Skin of body (tissue), 1 donor: ENCODE measurements at regions not wholly inside any gene's neighbourhood (a gene's known extent, or its start where the extent isn't known, plus 50 kb on each side); places are given as distances from the start of the nearest gene placed in this dataset.
"Not testable (repeated sequence)": the region's sequence is repeated elsewhere in the genome, so short reads cannot be mapped to it uniquely, and the experiment has no call there.

ENCODE experiments used
- DNase-seq: peaks from one replicate; lab custom pipeline; 2025; lab: John Stamatoyannopoulos, UW

GRCh38 chr2:207408086-207408794 lies 121.5 kb upstream of the CREB1 start:
- peak; percentile 23 for DNase-seq

DNA sequence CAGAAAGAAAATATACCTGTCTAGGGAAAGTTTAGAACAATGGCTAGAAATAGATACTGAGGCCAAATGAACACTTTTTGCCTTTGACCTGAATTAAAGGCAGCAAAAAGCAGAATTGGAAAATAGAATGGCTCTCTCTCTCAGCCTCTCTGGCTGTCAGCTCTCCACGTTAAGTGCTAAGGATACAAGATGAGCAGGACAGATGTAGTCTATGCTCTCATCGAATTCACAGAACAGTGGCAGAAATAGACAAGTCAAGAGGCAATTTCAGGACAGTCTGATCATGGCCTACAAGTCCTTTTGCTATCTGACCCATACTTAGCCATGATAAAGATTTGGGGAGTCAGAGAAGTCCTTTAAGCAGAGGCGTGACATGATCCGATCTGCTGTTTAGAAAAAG lies 120.2 kb upstream of the CREB1 start:
- no peak for DNase-seq

DNA sequence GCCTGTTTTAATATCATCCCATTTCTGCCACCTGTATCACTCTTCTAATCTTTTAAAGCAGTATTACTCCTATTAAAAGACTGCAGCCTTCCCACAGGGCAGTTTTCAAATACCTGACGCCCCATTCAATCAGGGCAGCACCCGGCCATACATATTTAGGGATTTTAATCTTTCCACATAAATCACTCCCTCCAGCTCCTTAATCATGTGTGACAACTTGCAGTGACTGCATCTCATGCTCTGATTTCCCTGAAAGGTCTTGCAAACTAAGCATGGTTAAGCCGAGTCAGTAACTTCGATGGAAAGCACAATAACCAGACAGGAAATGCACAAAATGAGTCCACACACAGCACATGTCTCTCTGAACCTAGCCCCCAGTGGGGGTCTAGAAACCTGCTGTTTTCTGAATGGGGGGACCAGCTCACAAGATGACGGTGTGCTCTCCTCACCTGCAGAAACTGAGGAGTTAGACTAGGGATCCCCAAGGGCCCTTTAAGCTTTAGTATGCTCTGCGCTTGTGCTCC lies 116.9 kb upstream of the CREB1 start:
- no peak for DNase-seq

DNA sequence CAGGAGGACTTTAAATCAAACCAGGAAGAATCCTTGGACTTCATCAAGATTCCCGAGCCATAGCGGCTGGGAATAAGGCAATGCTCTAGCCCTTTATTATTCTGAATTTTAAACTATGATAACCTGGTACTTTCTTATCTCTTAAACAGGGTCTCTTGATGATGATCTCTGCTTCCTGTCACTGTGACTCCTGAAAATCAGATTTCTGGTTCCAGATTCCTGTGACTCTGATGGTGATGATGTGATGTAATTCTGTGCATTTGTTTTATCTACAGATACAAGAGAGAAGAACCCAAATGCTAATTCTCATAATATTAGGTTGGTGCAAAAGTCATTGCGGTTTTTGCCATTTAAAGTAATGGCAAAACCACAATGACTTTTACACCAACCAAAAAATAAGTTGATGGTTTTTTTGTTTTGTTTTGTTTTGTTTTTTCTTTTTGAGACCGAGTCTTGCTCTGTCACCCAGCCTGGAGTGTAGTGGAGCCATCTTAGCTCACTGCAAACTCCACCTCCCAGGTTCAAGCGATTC lies 116.3 kb upstream of the CREB1 start:
- no peak for DNase-seq

GRCh38 chr2:207416111-207416510 lies 113.7 kb upstream of the CREB1 start:
- DNase-seq, result no peak

GRCh38 chr2:207416900-207417299 lies 112.9 kb upstream of the CREB1 start:
- DNase-seq, result no peak

- DNase-seq, result no peak
These were observed 112.5 kb upstream of the CREB1 start for GRCh38 chr2:207417301-207417718.

DNA sequence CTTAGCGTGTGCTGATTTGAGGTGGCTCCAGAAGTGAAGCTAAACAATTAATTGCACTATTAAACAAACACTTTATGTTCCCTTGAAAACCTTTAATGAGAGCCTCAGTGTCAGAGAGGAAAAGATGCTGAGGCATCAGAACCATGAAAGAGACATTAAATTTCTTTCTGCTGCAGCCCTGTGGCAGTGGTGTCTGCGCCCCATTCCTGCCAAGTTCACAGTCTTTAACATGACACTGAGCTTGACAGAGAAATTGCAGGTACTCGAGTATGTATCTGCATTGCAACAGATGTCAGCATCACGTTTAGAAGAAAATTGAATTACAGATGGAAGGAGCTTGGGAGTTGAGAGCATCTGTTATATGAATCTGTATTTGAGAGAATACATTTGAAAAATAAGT lies 111.3 kb upstream of the CREB1 start:
- DNase-seq, result no peak

DNA sequence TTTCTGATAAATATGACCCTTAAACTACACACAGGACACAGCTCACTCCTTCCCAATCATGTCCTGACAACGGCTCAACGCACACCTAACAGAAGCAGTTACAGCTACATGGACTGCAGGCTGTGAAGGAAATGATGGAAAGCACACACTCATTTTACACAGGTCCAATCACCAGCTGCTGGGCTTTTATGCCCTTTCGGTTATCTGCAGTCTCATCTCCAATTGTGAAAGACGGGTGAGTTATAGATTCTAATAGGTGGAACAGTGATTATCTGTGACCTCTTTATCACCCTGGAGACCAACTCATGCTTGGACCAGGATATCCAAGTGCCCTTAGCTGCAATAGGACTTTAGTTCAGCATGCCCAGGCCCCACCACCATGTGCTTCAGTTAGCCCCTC lies 110.4 kb upstream of the CREB1 start:
- DNase-seq, result no peak

DNA sequence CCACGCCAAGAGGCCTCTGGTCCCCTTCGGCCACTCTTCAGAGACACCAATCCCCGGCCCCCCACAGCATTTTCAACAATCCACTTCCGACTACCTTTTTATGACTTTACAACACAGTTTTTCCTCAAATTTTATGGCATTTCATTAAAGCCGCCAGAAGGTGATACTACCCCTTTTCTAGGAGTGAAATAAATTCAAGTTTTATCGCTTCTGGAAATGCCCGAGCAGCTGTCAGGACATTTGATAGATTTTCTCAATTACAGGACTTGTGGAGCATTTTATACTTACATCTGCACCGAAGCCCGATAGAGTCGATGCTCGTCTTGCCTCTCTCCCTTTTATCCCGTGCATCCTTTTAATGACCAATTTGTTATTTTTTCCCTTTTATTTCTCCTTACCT lies 108.1 kb upstream of the CREB1 start:
- no peak for DNase-seq

- DNase-seq, result no peak
These were observed 107.4 kb upstream of the CREB1 start for GRCh38 chr2:207422380-207422779.

GRCh38 chr2:207423886-207424285 lies 105.9 kb upstream of the CREB1 start:
- DNase-seq, result no peak

- no peak for DNase-seq
These were observed 101.8 kb upstream of the CREB1 start for GRCh38 chr2:207427986-207428385.

GRCh38 chr2:207428573-207428972 lies 101.2 kb upstream of the CREB1 start:
- no peak for DNase-seq

DNA sequence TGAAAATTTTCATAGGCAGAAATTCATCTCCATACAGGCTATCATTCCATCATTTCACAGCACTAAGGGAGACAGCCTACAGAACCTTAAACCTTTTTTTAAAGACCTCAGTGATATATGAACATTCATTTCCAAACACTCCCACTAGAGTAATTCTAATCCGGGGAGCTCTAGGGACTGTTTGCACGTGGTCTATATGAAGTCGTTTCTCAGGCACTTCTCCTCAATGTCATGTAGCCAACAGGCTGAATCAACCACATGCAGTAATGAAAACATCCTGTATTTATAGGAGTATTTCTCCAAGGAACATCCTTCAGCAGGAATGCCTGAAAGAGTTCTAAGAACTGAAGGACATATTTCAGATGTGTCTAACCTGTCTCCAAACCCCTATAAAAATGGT lies 97.3 kb upstream of the CREB1 start:
- peak; percentile 4 for DNase-seq

- no peak for DNase-seq
These were observed 95.5 kb upstream of the CREB1 start for GRCh38 chr2:207434306-207434705.

DNA sequence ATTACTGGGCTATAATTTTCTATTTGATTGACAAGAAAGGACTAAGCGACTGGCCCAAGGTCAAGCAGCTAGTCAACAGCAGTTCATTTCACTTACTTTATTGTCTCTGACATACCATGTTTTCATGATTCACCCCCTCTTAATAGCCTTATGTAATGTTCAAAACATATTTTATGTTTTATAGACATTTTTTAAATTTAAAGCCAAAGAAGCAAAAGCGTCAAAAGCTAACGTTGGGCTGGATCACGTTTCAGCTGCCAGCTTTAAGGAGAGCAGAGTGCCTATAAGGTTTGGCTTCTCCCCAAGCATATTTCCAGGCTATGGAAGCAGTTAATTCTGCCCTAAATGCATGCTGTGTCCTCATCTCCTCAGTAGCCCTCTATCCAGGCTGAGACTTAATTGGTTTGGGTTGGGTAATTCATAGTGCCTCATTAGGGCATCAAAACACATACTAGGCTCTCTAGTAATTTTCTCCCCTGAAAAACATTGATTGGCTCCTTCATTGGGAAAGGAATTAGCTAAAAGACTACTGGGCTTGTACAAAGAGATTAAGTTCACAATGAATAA lies 94.8 kb upstream of the CREB1 start:
- no peak for DNase-seq

DNA sequence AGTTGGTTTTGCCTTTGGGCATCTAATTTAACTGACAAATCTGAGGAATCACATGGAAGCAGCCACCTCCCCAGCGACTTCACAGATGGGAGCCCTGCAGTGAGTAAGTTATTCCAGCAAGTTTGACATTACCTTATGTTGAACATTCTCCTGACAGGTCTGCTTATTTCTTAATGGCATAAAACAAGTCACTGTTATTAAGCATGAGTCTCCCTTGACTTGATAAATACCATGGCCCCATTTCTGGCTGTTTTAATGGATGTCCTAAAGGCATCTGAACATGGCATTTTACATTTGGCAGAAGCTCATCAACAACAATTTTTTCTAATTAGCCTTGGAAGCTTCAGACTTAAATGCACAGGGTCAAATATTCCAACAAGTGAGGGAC lies 92.6 kb upstream of the CREB1 start:
- DNase-seq, result no peak

DNA sequence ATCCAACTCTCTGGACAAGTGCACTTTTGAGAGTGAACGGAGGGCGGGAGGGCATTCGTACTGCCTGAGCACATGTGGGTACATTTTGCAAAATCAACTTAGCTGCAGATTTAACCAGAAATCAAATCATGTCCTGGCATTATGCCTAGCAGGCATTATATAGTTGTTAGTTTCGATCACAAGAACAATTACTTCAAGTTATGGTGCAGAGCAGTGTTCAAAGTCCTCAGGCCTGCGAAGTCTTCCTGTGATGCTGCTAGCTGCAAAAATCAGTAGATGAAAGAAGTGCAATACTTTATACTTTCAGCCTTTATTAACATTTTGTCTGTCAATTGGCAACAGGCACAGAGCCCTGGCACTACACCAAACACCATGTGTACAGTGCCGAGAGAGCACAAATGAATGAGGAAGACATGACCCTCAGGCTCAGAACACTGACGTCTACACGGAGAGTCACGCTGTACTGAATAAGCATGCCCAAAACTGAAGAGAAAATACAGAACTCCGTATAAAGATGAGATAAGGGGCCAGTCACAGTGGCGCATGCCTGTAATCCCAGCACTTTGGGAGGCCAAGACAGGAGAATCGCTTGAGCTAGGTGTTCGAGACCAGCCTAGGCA lies 92.1 kb upstream of the CREB1 start:
- DNase-seq, result no peak

DNA sequence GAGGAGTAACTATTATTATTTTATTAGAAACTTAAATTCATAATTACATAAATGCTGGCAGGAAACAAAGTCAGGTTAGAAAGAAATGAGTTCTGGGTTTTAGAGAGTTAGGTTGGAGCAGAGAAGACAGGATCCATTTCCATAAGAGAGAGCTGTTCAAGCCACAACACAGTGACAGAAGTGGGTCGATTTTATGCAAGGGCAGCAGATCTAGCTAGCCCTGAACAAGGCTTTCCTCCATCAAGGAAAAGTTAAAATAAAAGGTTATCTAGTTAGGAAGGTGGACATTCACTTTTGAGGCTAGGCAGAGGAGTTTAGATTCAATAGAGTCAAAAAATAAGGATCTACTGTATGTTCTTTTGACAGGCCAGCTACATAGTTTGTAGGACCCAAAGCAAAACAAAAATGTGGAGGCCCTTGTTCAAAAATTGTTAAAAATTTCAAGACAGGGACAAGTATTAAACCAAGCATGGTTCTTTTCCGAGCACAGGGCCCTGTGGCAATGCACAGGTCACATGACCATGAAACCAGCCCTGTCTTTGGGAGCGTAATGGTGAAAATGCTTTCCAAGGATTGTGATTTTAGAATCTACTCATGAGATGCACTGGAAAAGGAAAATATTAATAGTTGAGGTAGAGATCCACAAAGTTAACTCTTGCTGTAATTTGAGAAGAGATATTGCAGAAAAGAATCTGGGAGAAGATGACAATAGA lies 91.2 kb upstream of the CREB1 start:
- no peak for DNase-seq

GRCh38 chr2:207439881-207440280 lies 89.9 kb upstream of the CREB1 start:
- not testable (repeated sequence) for DNase-seq

DNA sequence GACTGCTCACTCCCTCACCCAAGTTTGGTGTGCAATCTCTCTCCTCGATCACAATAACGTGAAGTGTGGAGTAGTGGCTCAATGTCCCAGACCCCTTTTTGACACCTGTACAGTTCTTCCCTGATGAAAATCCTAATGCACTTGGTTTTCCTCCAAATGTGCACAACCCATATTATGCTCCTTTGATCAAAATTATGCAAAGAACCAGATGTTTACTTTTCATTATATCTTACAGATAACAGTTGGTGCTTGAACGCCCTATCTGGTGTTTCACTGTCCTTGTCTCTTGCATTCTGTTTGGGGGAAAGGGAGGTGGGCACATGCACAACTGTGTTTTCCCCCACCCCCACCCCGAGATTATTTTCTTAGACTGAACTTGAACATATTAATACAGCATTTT lies 85.0 kb upstream of the CREB1 start:
- DNase-seq, result no peak
